Mesothelial cell of epicardium (in vitro differentiated cells): ENCODE measurements at regions not wholly inside any gene's neighbourhood (a gene's known extent, or its start where the extent isn't known, plus 50 kb on each side); places are given as distances from the start of the nearest gene placed in this dataset.

Source experiments
- DNase-seq, 2 experiments: peaks; one replicate each; pipeline ENCODE4 v3.0.0; 2021; ENCODE audit warnings: low spot score in 2 of 2; ENCODE audit not compliant: unreplicated experiment in 2 of 2
- H3K27ac Mint-ChIP-seq: 2 replicates; pipeline ENCODE4 v1.8.0; 2021; ENCODE audit warnings: mixed read lengths
- H3K27me3 Mint-ChIP-seq: 2 replicates; pipeline ENCODE4 v1.8.0; 2021; ENCODE audit warnings: low read depth, mixed read lengths
- H3K36me3 Mint-ChIP-seq: 2 replicates; pipeline ENCODE4 v1.8.0; 2021; ENCODE audit warnings: mixed read lengths
- H3K4me1 Mint-ChIP-seq: 2 replicates; pipeline ENCODE4 v1.8.0; 2021; ENCODE audit warnings: mixed read lengths
- H3K4me3 Mint-ChIP-seq: 2 replicates; pipeline ENCODE4 v1.8.0; 2021; ENCODE audit warnings: mild to moderate bottlenecking, moderate library complexity, mixed read lengths
- H3K9me3 Mint-ChIP-seq: 2 replicates; pipeline ENCODE4 v1.8.0; 2021; ENCODE audit warnings: mixed read lengths
- TF ChIP-seq, protein P1 (sequence below): fragments of 200-600 bp; sonication (generic); IDR thresholded peaks from one replicate; pipeline ENCODE4 v1.5.0; 2021; ENCODE audit warnings: antibody characterized with exemption; ENCODE audit not compliant: unreplicated experiment

- H3K27me3 Mint-ChIP-seq = no peaks in the 10 kb centered on the region
- TF ChIP-seq, protein P1, sequence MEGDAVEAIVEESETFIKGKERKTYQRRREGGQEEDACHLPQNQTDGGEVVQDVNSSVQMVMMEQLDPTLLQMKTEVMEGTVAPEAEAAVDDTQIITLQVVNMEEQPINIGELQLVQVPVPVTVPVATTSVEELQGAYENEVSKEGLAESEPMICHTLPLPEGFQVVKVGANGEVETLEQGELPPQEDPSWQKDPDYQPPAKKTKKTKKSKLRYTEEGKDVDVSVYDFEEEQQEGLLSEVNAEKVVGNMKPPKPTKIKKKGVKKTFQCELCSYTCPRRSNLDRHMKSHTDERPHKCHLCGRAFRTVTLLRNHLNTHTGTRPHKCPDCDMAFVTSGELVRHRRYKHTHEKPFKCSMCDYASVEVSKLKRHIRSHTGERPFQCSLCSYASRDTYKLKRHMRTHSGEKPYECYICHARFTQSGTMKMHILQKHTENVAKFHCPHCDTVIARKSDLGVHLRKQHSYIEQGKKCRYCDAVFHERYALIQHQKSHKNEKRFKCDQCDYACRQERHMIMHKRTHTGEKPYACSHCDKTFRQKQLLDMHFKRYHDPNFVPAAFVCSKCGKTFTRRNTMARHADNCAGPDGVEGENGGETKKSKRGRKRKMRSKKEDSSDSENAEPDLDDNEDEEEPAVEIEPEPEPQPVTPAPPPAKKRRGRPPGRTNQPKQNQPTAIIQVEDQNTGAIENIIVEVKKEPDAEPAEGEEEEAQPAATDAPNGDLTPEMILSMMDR = no peak
- no peak overlapping the region for H3K4me3 Mint-ChIP-seq
- no peak for DNase-seq
- no peaks in the 10 kb centered on the region for H3K9me3 Mint-ChIP-seq
- H3K27ac Mint-ChIP-seq = no peak overlapping the region
- no peaks in the 10 kb centered on the region for H3K36me3 Mint-ChIP-seq
- H3K4me1 Mint-ChIP-seq = peaks cover 6% of the 10 kb centered on the region
These were observed 201.1 kb upstream of the LRRC4C start for GRCh38 chr11:41660585-41660984.

DNA sequence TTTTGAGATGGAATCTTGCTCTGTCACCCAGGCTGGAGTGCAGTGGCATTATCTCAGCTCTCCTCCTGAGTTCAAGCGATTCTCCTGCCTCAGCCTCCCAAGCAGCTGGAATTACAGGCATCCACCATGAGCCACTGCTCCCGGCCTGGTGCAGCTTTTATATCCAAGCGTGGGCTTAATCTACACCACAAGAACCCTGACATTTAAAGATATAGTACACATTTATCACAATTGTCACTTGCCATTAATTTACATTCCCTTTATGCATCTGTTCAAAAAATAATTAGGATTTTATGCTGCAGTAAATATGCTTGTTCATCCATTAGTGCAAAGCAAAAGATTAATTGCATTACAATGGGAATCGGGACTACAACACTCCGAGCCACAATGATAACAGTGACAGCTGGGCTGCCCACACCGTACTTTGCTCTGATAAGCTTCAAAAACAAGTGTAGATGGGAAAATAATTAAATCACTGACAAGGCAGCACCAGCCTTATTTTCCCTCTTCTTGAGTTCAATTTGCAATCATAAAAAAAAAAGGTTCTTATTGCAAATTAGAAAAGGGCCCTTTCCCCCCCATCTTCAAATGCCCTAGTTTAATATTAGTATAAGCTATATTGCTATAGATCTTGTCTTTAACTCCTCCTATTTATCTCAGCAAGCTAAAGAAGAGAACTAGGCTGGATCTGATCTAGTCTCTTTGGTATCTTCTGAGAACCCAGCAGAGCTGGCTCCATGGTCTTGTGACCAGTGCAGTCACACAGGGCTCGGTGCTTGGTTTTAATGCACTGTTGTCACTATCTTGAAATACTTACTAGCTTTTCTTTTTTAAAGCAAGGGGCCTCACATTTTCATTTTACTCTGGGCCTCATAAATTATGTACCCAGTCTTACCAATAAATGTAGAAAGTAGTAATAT, 206.2 kb upstream of the LRRC4C start:
- DNase-seq = no peak
- Mint-ChIP-seq H3K27ac (no peak overlapping the region), H3K9me3 (no peaks in the 10 kb centered on the region), H3K36me3 (no peaks in the 10 kb centered on the region), H3K27me3 (no peaks in the 10 kb centered on the region), H3K4me1 (no peaks in the 10 kb centered on the region), H3K4me3 (no peak overlapping the region)
- TF ChIP-seq, protein P1 = no peak

GRCh38 chr11:41666951-41667653, 207.7 kb upstream of the LRRC4C start:
- DNase-seq = no peak
- no peaks in the 10 kb centered on the region for H3K4me1 Mint-ChIP-seq
- no peaks in the 10 kb centered on the region for H3K27me3 Mint-ChIP-seq
- no peaks in the 10 kb centered on the region for H3K9me3 Mint-ChIP-seq
- TF ChIP-seq, protein P1 = no peak
- H3K4me3 Mint-ChIP-seq = no peak overlapping the region
- no peak overlapping the region for H3K27ac Mint-ChIP-seq
- no peaks in the 10 kb centered on the region for H3K36me3 Mint-ChIP-seq

- Mint-ChIP-seq H3K27ac (no peak overlapping the region), H3K9me3 (no peaks in the 10 kb centered on the region), H3K27me3 (no peaks in the 10 kb centered on the region), H3K36me3 (no peaks in the 10 kb centered on the region), H3K4me3 (no peak overlapping the region), H3K4me1 (no peaks in the 10 kb centered on the region)
- TF ChIP-seq, protein P1 = no peak
- no peak for DNase-seq
These were observed 215.8 kb upstream of the LRRC4C start for GRCh38 chr11:41675205-41675604.

- TF ChIP-seq, protein P1 = no peak
- Mint-ChIP-seq H3K36me3 (no peaks in the 10 kb centered on the region), H3K4me3 (no peak overlapping the region), H3K27ac (no peak overlapping the region), H3K9me3 (no peaks in the 10 kb centered on the region), H3K27me3 (no peaks in the 10 kb centered on the region), H3K4me1 (peaks cover 10% of the 10 kb centered on the region)
- no peak for DNase-seq
These were observed 253.6 kb upstream of the LRRC4C start for GRCh38 chr11:41713030-41713429.
